RPMI8226 (cell line): ENCODE measurements at regions not wholly inside any gene's neighbourhood (a gene's known extent, or its start where the extent isn't known, plus 50 kb on each side); places are given as distances from the start of the nearest gene placed in this dataset.

Experiments
- DNase-seq: peaks from one replicate; pipeline ENCODE4 v3.0.0-alpha.2; 2015

DNA sequence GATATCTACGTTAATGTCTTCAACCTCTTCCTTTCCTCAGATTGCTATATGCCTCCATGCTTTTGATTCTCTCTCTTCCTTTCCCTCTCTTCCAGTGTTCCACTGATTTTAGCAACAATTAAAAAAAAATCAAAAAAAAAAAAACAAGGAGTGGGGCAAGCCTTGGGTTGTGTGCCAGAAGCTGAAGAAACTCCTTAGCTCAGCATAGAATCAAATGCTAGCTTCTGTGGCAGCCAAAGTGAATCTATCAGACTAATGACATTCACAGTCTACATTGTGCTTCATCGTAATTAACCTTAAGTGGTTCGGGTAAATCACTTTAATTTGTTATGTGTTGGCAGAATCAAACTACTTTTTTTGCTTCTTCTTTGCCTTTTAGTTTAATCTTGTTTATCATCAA lies 237.3 kb downstream of the TMEM167A start:
- DNase-seq: no peak

- DNase-seq: no peak
These were observed 241.7 kb downstream of the TMEM167A start for GRCh38 chr5:82835488-82835887.

DNA sequence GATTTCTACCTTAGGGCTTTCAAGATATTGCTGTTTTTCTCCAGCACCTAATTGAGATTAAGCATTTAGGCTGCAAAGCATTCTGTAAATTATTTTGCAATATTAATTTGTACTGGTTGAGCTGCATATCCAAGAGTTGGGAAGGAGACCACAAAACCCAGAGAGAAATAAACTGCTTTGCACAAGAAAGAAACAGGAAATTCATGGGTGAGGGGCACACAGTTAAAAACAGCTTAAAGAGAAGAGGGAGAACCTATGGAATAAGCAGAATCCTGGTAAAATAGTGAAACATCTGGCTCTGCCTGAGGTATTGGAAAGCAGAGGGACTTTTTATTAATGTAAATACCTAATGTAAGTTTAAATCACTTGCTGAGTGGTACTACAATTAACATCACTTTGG lies 243.0 kb downstream of the TMEM167A start:
- DNase-seq: no peak

- no peak for DNase-seq
These were observed 243.9 kb downstream of the TMEM167A start for GRCh38 chr5:82833277-82833676.

- DNase-seq: no peak
These were observed 244.7 kb downstream of the TMEM167A start for GRCh38 chr5:82832445-82832844.

GRCh38 chr5:82828211-82828610 lies 249.0 kb downstream of the TMEM167A start:
- DNase-seq: no peak

GRCh38 chr5:82827651-82828050 lies 249.5 kb downstream of the TMEM167A start:
- DNase-seq: no peak

DNA sequence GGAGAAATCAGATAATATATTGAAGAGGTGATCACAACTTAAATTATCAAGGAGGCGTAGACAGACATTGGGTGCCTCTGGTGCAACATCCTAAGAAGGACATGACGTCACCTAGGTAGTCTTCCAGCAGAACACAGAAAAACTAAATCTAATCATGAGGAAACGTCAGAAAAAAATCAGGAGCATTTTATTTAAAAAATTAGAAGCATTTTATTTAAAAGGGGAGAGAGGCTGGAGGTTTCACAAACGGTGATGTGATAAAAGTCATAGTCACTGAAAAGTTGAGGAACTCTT lies 254.6 kb downstream of the TMEM167A start:
- DNase-seq: no peak

DNA sequence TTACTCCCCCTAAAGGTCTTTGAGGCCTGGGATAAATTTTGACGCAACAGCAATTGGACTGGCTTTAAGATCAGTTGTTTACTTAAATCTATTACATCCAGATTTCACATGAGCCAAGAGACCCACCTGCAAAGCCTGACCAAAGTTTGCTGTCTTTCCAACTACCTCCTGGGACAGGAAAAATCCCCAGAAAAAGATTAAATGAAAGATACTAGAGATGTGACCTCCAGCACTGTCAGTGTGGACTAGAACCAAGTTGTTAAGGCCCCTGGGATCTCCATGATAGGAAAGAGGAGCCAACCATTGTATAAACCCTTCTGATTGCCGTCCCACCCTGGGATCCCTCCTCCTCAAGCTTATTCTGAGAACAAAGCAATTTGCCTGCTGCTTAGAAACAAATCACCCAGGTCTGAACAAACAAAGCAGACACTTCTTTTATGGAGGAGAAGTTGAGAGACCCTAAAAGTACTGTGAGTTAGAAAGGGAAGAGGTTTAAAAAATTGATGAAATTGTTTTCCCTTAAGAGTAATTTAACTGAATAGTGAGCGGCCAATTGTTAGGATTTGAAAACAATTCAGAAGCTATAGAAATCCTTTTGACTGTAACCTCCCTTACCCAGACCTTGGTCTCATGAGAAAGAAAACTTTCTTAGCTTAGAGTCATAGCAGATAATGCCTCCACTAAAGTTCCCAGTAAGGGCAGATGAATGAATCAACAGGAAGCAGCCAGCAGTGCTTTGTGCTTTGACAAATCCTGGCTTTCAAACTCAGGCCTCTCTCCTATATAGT lies 255.2 kb downstream of the TMEM167A start:
- no peak for DNase-seq

DNA sequence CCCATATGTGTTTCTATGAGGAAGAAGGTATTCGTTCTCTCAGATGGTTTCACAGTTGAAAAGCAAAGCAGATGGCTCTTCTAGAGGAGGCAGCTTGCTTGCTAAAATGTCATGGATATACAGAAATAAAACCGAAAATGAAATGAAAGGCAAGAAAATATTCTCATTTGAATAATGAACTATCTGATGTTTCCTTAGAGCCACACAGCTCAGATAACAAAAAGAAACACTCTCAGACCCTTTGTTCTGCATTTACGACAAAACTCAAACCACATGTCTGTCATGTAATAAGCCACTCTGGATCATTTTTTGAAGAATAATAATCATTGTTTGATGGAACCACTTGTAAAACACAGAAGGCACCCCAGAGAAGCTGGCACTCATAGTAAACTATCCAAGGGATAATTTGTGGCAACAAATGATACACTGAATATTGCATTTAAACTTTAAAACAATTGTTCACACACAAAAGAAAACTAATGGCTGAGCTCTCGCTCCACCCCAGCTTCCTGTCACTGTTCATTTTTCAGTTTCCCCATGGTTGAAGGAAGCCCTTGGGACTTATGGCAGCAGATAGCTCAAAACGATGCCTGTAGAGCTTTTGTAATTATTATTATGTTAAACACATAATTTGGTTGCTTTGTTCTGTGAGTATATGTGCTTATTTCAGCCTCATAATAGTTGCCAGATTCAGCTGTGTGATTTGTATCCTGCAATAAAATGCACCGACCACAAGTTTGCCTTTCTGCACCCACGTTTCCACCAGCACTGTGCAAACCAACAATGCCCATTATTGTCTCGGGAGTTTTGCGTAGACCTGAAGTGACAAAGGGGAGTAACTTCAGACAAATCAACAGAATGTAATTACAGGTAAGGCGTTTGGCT lies 256.0 kb downstream of the TMEM167A start:
- no peak for DNase-seq

DNA sequence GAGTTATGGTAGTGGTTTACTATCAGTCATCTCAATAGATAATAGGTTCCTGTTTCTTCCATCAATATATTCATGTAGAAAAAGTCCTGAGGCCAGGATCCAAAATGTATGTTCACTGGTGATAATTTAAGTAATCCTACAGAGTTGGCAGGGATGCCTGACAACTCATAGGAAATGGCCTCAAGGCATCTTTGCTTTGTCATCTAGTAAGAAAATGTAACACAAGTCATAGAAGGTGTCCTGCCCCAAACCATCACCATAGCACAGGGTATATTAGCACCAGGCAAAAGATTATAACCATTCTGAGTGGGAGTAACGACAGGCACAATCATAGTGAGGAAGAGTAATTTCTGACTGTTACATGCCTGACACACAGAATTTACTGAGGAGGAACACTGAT lies 257.0 kb downstream of the TMEM167A start:
- no peak for DNase-seq

DNA sequence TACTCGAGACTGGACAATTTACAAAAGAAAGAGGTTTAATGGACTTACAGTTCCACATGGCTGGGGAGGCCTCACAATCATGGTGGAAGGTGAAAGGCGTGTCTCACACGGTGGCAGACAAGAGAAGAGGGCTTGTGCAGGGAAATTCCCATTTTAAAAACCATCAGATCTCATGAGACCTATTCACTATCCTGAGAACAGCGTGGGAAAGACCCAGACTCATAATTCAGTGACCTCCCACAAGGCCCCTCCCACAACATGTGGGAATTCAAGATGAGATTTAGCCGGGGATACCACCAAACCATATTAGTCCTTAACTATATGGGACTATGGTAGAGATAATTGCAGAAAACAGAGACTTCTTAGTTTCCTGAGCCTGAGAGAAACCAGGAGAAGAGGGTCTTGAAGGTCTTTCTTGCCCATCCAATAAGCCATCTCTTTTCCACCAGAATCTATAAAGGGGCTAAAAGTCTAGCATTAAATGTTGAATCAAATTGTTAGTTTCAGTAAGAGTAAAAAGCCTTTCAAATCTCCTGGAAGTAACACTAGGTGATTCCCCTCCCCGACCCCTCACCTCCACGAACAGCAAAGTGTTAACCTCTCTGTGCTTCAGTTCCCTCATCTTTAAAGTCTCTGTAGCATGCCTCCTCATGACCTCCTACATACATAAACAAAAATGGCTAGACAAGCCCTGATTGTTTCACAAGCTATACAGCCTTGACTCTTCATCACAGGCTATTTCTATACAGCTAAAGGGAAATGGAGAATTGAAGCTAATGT lies 259.1 kb downstream of the TMEM167A start:
- no peak for DNase-seq

GRCh38 chr5:82816926-82817325 lies 260.3 kb downstream of the TMEM167A start:
- no peak for DNase-seq

DNA sequence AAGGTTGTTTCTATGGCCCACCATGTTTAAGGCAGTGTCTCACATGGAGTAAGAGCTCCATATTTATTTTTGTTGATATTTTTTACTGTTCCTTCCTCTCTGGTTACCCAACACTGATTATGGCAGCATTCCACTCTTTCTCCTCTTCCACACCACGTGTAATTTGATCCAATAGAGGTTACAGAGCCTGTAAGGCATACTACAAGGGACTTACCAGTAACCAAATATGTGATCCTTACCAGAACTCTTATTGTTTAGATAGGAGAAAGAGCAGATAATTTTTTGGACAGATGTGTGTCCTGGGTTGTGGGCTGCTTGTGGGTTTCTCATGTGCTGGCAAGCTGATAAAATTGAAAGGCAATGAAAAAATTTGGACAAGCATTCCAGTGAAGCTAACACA lies 261.3 kb downstream of the TMEM167A start:
- no peak for DNase-seq

DNA sequence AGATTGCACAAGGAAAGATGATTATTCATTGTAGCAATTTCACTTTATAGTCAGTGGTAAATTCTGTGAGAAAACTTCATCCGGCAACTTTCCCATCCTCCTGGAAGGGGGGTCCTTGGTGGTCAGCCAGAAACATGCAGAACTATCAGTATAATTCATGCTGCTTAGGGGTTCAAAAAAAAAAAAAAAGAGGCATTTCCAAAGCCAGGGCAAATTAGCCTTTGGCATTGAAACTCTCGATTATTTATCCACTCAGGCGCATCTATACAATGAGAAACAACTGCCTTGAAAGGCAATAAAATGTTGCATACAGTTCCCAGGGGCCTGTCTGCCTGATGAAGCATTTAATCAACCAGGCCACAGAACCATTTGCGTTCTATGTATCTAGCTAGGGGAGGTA lies 263.3 kb downstream of the TMEM167A start:
- no peak for DNase-seq

DNA sequence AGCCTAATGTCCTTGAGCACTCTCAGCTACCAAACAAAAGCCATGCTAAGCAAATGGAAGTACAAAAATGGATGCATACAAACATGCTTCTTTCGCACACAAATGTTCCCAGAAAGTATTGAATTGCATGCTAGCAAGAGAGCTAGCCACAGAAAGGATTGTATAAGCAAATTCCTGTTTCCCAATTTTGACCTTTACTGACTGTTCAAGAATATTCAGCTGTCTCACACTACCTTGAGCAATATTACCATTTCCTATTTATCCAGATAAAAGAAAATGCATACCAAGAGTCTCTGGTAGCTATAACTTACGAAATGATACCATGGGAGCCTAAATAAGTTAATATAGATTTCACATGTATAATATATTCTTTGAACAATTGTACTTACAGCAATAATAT lies 264.6 kb downstream of the TMEM167A start:
- no peak for DNase-seq

GRCh38 chr5:82811490-82811889 lies 265.7 kb downstream of the TMEM167A start:
- no peak for DNase-seq

DNA sequence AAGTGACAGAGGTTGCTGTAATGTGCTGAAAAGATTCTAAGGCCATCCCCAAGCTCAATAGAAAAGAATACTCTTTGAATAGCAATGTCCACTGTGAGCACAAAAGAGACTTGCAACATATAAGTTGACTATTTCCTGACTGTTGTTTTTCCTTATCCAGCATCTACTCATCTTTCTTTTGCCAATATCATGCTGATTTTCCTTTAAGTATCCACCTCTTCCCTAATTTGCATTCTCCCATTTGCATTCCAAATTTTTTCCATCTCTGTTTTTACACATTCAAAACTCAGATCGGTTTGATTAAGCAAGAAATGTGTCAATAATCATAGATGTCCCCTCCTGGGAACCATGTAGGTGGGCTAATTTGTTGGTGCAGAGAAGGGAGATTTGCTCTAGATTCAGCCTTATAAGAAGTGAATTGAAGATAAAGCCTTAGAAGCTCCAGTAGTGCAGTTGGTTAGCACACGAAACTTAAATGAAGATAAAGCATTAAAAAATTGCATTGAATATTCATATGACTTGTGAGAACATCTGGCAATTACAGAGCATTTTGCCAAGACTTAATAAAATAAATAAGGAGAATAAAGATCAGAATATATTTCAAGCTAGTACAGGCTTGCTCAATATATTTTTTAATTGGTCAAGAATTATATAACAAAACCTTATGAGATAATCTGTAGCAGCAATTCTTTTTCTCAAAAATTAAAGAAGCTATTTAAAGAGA lies 267.6 kb downstream of the TMEM167A start:
- no peak for DNase-seq

GRCh38 chr5:82808960-82809359 lies 268.2 kb downstream of the TMEM167A start:
- no peak for DNase-seq

DNA sequence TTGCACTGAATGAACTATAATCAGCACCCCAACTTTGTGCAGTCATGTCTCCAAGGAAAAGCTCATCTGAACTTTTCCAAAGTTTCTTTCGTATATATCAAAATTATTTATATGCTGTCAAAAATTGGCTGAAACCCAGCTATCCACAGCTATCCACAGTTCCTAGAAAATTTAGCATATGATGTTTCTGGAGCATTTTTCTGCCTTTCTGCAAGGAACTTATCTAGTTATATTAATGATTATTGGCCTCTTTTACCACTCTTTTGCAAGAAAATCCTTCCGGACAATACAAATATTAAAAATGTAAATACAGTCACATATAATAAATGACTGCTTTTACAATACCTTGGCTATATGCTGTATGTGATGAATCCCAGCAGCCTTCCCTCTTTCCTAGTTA lies 270.2 kb downstream of the TMEM167A start:
- no peak for DNase-seq

GRCh38 chr5:82806513-82806912 lies 270.7 kb downstream of the TMEM167A start:
- DNase-seq: no peak

DNA sequence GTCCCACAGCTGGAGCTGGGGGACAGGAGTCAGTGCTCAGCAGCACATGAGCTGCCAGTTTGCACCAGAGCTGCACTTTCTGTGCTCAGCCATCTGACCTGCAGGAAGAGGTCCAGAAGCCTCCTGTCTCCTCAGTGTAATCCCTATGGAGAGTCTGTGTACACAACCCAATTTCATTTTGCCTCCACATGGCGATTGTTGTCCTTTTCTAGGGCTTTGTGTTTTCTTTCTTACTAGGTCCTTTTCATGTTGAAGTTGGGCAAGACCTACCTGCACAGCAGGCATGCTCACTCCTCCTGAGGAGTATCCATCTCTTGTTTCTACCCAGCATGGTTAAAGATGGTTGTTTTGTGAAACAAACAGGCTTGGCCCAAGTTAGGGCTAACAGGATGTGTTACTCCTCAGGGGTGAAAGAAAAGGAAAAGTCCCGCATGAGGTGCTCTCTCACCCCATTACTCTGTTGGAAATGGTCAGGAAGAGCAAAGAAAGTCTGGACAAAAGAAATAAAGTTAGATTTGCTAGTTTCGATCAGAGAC lies 273.0 kb downstream of the TMEM167A start:
- DNase-seq: no peak

DNA sequence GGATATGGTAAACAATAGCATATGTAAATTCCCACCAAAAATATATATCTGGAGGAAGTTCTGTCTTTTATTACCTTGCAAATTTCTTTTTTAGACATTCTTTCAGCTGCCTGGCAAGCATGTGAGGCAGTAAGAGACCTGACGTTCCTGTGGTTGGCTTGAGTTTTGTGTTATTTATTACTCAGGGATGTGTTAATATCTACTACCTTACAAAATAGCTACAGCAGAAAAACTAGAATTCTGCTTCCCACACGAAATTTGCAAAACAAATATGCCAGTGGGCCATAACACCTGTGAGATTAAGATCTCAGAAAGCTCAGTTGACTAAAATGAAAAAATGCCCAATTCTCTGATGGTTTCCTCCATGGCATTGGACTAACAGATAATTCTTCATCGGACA lies 274.2 kb downstream of the TMEM167A start:
- DNase-seq: no peak
